ENCODE measurements at regions not wholly inside any gene's neighbourhood (a gene's known extent, or its start where the extent isn't known, plus 50 kb on each side); places are given as distances from the start of the nearest gene placed in this dataset.
"Not testable (repeated sequence)": the region's sequence is repeated elsewhere in the genome, so short reads cannot be mapped to it uniquely, and the experiment has no call there.

GRCh38 chr7:136452949-136453348, 415.5 kb upstream of the CHRM2 start:
- TF ChIP-seq CTCF (IDR thresholded peaks at IDR 0.05; ENCODE audit: low read depth, low read length) = no peak
- DNase-seq (ENCODE audit: extremely low read depth, low read depth) = no peak

- TF ChIP-seq CTCF (IDR thresholded peaks at IDR 0.05; ENCODE audit: low read depth, low read length) = no peak
- DNase-seq (ENCODE audit: extremely low read depth, low read depth) = no peak
These were observed 421.7 kb upstream of the CHRM2 start for GRCh38 chr7:136446751-136447150.

DNA sequence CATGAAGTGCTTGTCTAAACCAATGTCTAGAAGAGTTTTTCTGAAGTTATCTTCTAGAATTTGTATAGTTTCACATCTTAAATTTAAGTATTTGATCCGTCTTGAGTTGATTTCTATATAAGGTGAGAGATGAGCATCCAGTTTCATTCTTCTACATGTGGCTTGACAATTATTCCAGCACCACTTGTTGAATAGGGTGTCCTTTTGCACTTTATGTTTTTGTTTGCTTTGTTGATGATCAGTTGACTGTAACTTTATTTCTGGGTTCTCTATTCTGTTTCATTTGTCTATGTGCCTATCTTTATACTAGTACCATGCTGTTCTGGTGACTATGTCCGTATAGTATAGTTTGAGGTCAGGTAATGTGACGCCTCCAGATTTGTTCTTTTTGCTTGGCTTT, 426.6 kb upstream of the CHRM2 start:
- TF ChIP-seq CTCF (IDR thresholded peaks at IDR 0.05; ENCODE audit: low read depth, low read length) = no peak

GRCh38 chr7:136431736-136432135, 436.7 kb upstream of the CHRM2 start:
- DNase-seq (ENCODE audit: extremely low read depth, low read depth) = not testable (repeated sequence)

More for the DNA sequence above, 426.6 kb upstream of the CHRM2 start:
- DNase-seq (ENCODE audit: extremely low read depth, low read depth) = no peak

DNA sequence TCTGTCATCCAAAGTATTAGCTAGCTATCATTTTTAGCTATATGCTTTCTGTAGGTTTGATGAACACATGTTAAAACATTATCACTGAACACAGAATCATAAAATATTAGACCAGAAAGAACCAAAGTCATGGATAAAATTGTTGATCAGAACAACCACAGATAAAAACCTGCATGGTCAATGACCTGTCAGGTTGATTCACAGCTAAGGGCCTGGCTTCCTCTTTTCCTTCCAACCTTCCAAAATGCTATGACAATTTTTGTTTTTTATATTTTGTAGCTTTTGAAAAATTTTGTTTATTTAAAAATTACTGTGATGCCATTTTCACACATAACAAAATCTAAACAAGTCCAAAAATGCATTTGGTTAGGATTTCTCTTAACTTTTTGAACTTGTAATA, 444.4 kb upstream of the CHRM2 start:
- TF ChIP-seq CTCF (IDR thresholded peaks at IDR 0.05; ENCODE audit: low read depth, low read length) = no peak
- no peak for DNase-seq (ENCODE audit: extremely low read depth, low read depth)

GRCh38 chr7:136419740-136420139, 442.6 kb upstream of the MTPN start:
- DNase-seq (ENCODE audit: extremely low read depth, low read depth) = not testable (repeated sequence)

GRCh38 chr7:136412952-136413351, 435.8 kb upstream of the MTPN start:
- DNase-seq (ENCODE audit: extremely low read depth, low read depth) = no peak

DNA sequence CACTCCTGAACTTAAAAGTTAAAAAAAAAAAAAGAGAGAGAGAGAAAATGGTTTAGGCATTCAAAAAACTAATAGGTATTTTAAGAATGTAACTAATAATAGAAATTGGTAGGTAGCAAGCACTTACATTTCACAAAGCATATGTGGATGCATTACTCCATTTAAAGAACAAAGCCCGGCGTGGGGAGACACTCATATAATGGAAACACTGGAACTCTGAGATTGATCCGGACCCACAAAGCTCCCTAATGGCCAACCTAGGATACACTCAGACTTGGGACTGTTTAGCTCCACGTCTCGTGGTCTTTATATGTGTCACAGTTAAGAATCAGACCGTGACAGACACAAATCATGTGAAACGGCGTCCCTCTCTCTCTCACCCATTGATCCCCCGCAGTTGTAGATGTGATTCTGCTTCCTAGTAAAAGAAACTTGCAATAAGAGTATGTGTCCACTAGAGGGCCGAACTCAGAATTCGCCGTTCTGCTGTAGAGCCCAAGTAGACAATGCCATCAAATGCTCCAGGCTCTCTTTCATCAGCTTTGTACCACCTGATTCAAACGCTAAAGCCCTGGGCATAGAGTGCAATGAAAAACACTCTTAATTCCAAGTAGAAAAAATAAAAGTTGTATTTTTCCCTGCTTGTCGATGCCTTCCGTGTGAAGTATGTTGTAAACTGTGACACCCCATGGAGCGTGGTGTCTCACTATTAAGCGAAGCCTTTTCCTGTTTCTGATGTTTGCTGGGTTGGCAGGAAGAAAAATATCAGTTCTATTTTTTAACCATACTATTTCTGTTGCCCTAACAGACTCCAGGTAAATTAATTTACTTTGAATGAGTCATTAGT, 429.0 kb upstream of the MTPN start:
- peak; percentile 81 for TF ChIP-seq CTCF (IDR thresholded peaks at IDR 0.05; ENCODE audit: low read depth, low read length)

More at GRCh38 chr7:136412952-136413351, 435.8 kb upstream of the MTPN start:
- no peak for TF ChIP-seq CTCF (IDR thresholded peaks at IDR 0.05; ENCODE audit: low read depth, low read length)

More for the DNA sequence above, 429.0 kb upstream of the MTPN start:
- peak; percentile 22 for DNase-seq (ENCODE audit: extremely low read depth, low read depth)
